ENCODE measurements at regions not wholly inside any gene's neighbourhood (a gene's known extent, or its start where the extent isn't known, plus 50 kb on each side); places are given as distances from the start of the nearest gene placed in this dataset.

DNA sequence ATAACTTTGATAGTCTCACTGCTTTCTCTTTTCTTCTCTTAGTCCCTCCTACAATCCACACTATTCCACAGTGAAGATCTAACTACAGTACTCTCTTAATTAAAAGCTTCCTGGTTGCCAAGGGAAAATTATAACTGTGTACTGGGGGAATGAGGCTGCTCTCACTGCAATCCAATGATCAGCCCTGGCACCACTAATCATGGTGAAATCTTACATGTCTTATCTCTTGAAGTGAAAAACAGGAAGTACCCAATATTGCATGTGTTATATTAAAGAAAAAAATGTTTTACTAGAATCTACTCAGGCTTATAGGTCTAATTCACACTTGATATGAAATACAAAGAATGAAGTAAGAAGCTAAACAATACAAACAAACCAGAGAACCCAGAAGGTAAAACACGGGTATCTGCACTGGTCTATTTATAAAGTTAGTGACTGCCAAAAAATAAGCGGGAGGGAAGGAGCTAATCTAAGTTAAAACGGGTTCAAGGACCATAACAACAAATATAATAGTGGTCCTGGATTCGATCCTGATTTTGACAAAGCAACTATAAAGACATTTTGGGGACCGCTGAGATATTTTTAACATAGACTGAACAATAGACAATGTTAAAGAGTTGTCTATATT is 57.5 kb downstream of the RGS2 start:
- TF ChIP-seq, protein P1, sequence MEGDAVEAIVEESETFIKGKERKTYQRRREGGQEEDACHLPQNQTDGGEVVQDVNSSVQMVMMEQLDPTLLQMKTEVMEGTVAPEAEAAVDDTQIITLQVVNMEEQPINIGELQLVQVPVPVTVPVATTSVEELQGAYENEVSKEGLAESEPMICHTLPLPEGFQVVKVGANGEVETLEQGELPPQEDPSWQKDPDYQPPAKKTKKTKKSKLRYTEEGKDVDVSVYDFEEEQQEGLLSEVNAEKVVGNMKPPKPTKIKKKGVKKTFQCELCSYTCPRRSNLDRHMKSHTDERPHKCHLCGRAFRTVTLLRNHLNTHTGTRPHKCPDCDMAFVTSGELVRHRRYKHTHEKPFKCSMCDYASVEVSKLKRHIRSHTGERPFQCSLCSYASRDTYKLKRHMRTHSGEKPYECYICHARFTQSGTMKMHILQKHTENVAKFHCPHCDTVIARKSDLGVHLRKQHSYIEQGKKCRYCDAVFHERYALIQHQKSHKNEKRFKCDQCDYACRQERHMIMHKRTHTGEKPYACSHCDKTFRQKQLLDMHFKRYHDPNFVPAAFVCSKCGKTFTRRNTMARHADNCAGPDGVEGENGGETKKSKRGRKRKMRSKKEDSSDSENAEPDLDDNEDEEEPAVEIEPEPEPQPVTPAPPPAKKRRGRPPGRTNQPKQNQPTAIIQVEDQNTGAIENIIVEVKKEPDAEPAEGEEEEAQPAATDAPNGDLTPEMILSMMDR (IDR thresholded peaks at IDR 0.05; ENCODE audit: low read length), result no peak
- no peak for TF ChIP-seq EZH2phosphoT487 (IDR thresholded peaks at IDR 0.05; ENCODE audit: low read length)
- TF ChIP-seq EZH2 (optimal IDR thresholded peaks at IDR 0.05; ENCODE audit: low read depth, low read length), result no peak
